IMR-90 (cell line): ENCODE measurements at regions not wholly inside any gene's neighbourhood (a gene's known extent, or its start where the extent isn't known, plus 50 kb on each side); places are given as distances from the start of the nearest gene placed in this dataset.

Source experiments
- BHLHE40 ChIP-seq: fragments of 150-350 bp; IDR thresholded peaks from 2 replicates; pipeline ENCODE4 v1.6.1; 2016; ENCODE audit warnings: mild to moderate bottlenecking, low read depth, low read length
- CTCF ChIP-seq: conservative IDR thresholded peaks from 2 replicates; pipeline ENCODE4 v1.5.1; 2012; ENCODE audit warnings: mild to moderate bottlenecking, low read depth, low read length, improper control_type of control experiment

- TF ChIP-seq CTCF (no peak), BHLHE40 (no peak)
Observed at GRCh38 chr10:29032169-29032568, 256.7 kb upstream of the LYZL1 start.
